SK-N-SH treated with all-trans-retinoic acid at 6 μM for 48 hours (cell line): ENCODE measurements at regions not wholly inside any gene's neighbourhood (a gene's known extent, or its start where the extent isn't known, plus 50 kb on each side); places are given as distances from the start of the nearest gene placed in this dataset.

Source experiments
- ARNTL ChIP-seq: fragments of 450-650 bp; formaldehyde crosslinking; IDR thresholded peaks from 2 replicates; pipeline ENCODE4 v1.5.0; 2020; ENCODE audit warnings: low read depth, mild to moderate bottlenecking, moderate library complexity, borderline replicate concordance
- CSDC2 ChIP-seq: fragments of 250-450 bp; sonication (Bioruptor Pico); IDR thresholded peaks from 2 replicates; pipeline ENCODE4 v1.5.0; 2020; ENCODE audit warnings: mild to moderate bottlenecking, moderate library complexity
- GLIS3 ChIP-seq: fragments of 250-450 bp; sonication (Bioruptor Pico); IDR thresholded peaks from 2 replicates; pipeline ENCODE4 v1.5.0; 2020; ENCODE audit warnings: mild to moderate bottlenecking, moderate library complexity
- PATZ1 ChIP-seq: fragments of 250-450 bp; sonication (Bioruptor Pico); IDR thresholded peaks from 2 replicates; pipeline ENCODE4 v1.8.0; 2020; ENCODE audit warnings: mild to moderate bottlenecking, moderate library complexity, borderline replicate concordance
- RARB ChIP-seq: fragments of 250-450 bp; sonication (Bioruptor Pico); IDR thresholded peaks from 2 replicates; pipeline ENCODE4 v1.8.0; 2021; ENCODE audit warnings: mild to moderate bottlenecking, moderate library complexity
- TOX ChIP-seq: fragments of 250-450 bp; sonication (Bioruptor Pico); IDR thresholded peaks from 2 replicates; pipeline ENCODE4 v1.8.0; 2021; ENCODE audit warnings: mild to moderate bottlenecking, moderate library complexity, borderline replicate concordance
- ZFP3 ChIP-seq: fragments of 250-450 bp; sonication (Bioruptor Pico); IDR thresholded peaks from 2 replicates; pipeline ENCODE4 v1.5.0; 2020; ENCODE audit warnings: mild to moderate bottlenecking, moderate library complexity
- ZFP30 ChIP-seq: fragments of 450-650 bp; formaldehyde crosslinking; IDR thresholded peaks from 2 replicates; pipeline ENCODE4 v1.5.0; 2022; ENCODE audit warnings: mild to moderate bottlenecking, moderate library complexity

GRCh38 chr1:22261580-22261979 lies 118.7 kb upstream of the WNT4 start:
- TF ChIP-seq GLIS3 (no peak), TOX (CRISPR knock-in tag) (no peak), ZFP30 (CRISPR knock-in tag) (no peak), CSDC2 (no peak), ZFP3 (no peak), PATZ1 (CRISPR knock-in tag) (no peak), ARNTL (no peak), RARB (CRISPR knock-in tag) (no peak)
